ENCODE measurements at regions not wholly inside any gene's neighbourhood (a gene's known extent, or its start where the extent isn't known, plus 50 kb on each side); places are given as distances from the start of the nearest gene placed in this dataset.

GRCh38 chr13:85724546-85725432, 74.4 kb downstream of the SLITRK6 start:
- no peak for TF ChIP-seq CTCF (conservative IDR thresholded peaks at IDR 0.05; ENCODE audit: low read depth, low read length)
- no peak for TF ChIP-seq EZH2 (IDR thresholded peaks at IDR 0.05; ENCODE audit: low read length, unreplicated experiment)
